Kidney tubule cell (primary cell): ENCODE measurements at regions not wholly inside any gene's neighbourhood (a gene's known extent, or its start where the extent isn't known, plus 50 kb on each side); places are given as distances from the start of the nearest gene placed in this dataset.

Experiments
- DNase-seq: peaks from one replicate; pipeline ENCODE4 v3.0.0-alpha.2; 2018; ENCODE audit warnings: low spot score

GRCh38 chr1:63199706-63200335 lies 122.5 kb upstream of the FOXD3 start:
- DNase-seq = no peak

GRCh38 chr1:63200676-63201075 lies 121.7 kb upstream of the FOXD3 start:
- DNase-seq = no peak

GRCh38 chr1:63203641-63204040 lies 118.7 kb upstream of the FOXD3 start:
- no peak for DNase-seq

GRCh38 chr1:63205776-63206175 lies 116.6 kb upstream of the FOXD3 start:
- DNase-seq = no peak

- DNase-seq = no peak
These were observed 107.8 kb upstream of the FOXD3 start for GRCh38 chr1:63214553-63214952.

- DNase-seq = no peak
These were observed 98.9 kb upstream of the FOXD3 start for GRCh38 chr1:63223426-63223825.

GRCh38 chr1:63230722-63231121 lies 91.6 kb upstream of the FOXD3 start:
- no peak for DNase-seq

GRCh38 chr1:63238721-63239120 lies 83.6 kb upstream of the FOXD3 start:
- no peak for DNase-seq

- DNase-seq = no peak
These were observed 77.2 kb upstream of the FOXD3 start for GRCh38 chr1:63245186-63245585.

GRCh38 chr1:63248216-63248615 lies 74.2 kb upstream of the FOXD3 start:
- no peak for DNase-seq

GRCh38 chr1:63255153-63255552 lies 67.2 kb upstream of the FOXD3 start:
- no peak for DNase-seq

GRCh38 chr1:63261736-63262458 lies 60.5 kb upstream of the FOXD3 start:
- DNase-seq = no peak

GRCh38 chr1:63262459-63262770 lies 60.0 kb upstream of the FOXD3 start:
- no peak for DNase-seq

- no peak for DNase-seq
These were observed 58.2 kb upstream of the FOXD3 start for GRCh38 chr1:63264161-63264560.

GRCh38 chr1:63266857-63267256 lies 55.5 kb upstream of the FOXD3 start:
- no peak for DNase-seq

- DNase-seq = no peak
These were observed 53.5 kb upstream of the FOXD3 start for GRCh38 chr1:63268876-63269275.

GRCh38 chr1:63269571-63269970 lies 52.8 kb upstream of the FOXD3 start:
- no peak for DNase-seq
